Activated B cell treated with CpG ODN at 0.5 μM for 24 hours (primary cell): ENCODE measurements at regions not wholly inside any gene's neighbourhood (a gene's known extent, or its start where the extent isn't known, plus 50 kb on each side); places are given as distances from the start of the nearest gene placed in this dataset.

Experiments used
- ATAC-seq: fragments of 200-7000 bp; cut with Tn5 transposase; one replicate; pipeline ENCODE4 v1.10.0; 2021; ENCODE audit warnings: low read depth, mild to moderate bottlenecking, moderate library complexity
- CTCF ChIA-PET: fragments of 350-600 bp; sonication (Branson Sonifier 250); formaldehyde crosslinking; loops from one replicate; lab custom pipeline; 2021; ENCODE audit warnings: antibody characterized with exemption; lab: Charles Lee
- POLR2A ChIA-PET: fragments of 350-600 bp; sonication (Branson Sonifier 250); formaldehyde crosslinking; loops from one replicate; lab custom pipeline; 2021; ENCODE audit warnings: antibody characterized with exemption; lab: Charles Lee
- DNase-seq: peaks from one replicate; pipeline ENCODE4 v3.0.0; 2022
- H3K27ac Mint-ChIP-seq: one replicate; pipeline ENCODE4 v1.8.0; 2020; ENCODE audit warnings: mixed read lengths
- H3K27me3 Mint-ChIP-seq: one replicate; pipeline ENCODE4 v1.8.0; 2021; ENCODE audit warnings: mixed read lengths
- H3K36me3 Mint-ChIP-seq: one replicate; pipeline ENCODE4 v1.8.0; 2021; ENCODE audit warnings: low read depth, mixed read lengths
- H3K4me1 Mint-ChIP-seq: one replicate; pipeline ENCODE4 v1.8.0; 2021; ENCODE audit warnings: mixed read lengths
- H3K4me3 Mint-ChIP-seq: one replicate; pipeline ENCODE4 v1.8.0; 2020; ENCODE audit warnings: mild to moderate bottlenecking, mixed read lengths
- H3K9me3 Mint-ChIP-seq: one replicate; pipeline ENCODE4 v1.8.0; 2020; ENCODE audit warnings: mixed read lengths
- intact Hi-C: fragments of 100-400 bp; cut with micrococcal nuclease; formaldehyde crosslinking; loops from one replicate; pipeline ENCODE4 v1.15.1; 2024
- TF ChIP-seq, protein P1 (sequence below): fragments of 200-600 bp; IDR thresholded peaks from one replicate; pipeline ENCODE4 v1.8.0; 2022; ENCODE audit warnings: antibody characterized with exemption, mild to moderate bottlenecking

DNA sequence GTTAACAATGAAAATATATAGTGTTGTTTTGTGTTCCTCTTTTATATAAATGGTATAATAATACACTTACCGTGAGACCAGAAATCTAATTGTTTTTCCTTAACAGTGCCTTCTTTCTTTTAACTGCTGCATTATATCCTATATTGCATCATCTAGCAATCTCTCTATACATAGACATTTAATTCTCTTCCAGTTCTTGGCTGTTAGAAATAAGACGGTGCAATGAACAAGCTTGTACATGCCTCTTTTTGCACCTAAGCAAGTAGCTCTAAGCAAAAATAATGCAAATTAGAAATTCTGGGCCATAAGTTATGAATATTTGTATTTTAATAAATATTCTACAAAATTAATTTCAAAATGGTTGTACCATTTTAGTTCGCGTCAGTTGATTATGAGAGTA lies 55.9 kb upstream of the AHR start:
- CTCF ChIA-PET = no interaction called here
- POLR2A ChIA-PET = no interaction called here
- Mint-ChIP-seq H3K4me1 (no peaks in the 10 kb centered on the region), H3K36me3 (no peaks in the 10 kb centered on the region), H3K27ac (no peak overlapping the region), H3K4me3 (no peak overlapping the region), H3K27me3 (no peaks in the 10 kb centered on the region), H3K9me3 (no peaks in the 10 kb centered on the region)
- TF ChIP-seq, protein P1, sequence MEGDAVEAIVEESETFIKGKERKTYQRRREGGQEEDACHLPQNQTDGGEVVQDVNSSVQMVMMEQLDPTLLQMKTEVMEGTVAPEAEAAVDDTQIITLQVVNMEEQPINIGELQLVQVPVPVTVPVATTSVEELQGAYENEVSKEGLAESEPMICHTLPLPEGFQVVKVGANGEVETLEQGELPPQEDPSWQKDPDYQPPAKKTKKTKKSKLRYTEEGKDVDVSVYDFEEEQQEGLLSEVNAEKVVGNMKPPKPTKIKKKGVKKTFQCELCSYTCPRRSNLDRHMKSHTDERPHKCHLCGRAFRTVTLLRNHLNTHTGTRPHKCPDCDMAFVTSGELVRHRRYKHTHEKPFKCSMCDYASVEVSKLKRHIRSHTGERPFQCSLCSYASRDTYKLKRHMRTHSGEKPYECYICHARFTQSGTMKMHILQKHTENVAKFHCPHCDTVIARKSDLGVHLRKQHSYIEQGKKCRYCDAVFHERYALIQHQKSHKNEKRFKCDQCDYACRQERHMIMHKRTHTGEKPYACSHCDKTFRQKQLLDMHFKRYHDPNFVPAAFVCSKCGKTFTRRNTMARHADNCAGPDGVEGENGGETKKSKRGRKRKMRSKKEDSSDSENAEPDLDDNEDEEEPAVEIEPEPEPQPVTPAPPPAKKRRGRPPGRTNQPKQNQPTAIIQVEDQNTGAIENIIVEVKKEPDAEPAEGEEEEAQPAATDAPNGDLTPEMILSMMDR = no peak
- DNase-seq = no peak
- intact Hi-C loops = no loop called here
- ATAC-seq = no peak

DNA sequence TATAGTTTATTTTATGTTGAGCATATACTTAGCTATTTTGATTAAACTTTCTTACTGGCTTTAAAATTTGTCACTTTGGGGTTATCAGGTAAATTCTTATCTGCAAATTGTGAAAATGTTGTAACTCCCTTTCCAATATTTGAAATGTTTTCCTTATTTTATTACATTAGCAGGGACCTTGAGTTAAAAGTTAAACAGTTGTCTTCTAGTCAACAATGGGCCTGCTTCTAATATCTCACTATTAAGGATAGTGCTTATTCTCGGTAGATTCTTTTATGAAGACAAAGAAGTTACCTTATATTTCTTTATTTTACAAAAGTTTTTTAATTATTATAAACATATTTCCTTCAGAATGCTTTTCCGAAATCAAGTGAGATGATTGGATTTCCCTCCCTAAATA lies 53.7 kb upstream of the AHR start:
- no peak overlapping the region for H3K4me3 Mint-ChIP-seq
- H3K27me3 Mint-ChIP-seq = no peaks in the 10 kb centered on the region
- no peak for DNase-seq
- CTCF ChIA-PET = no interaction called here
- no peak overlapping the region for H3K27ac Mint-ChIP-seq
- intact Hi-C loops = no loop called here
- no peaks in the 10 kb centered on the region for H3K4me1 Mint-ChIP-seq
- POLR2A ChIA-PET = no interaction called here
- H3K9me3 Mint-ChIP-seq = no peaks in the 10 kb centered on the region
- TF ChIP-seq, protein P1 = no peak
- no peaks in the 10 kb centered on the region for H3K36me3 Mint-ChIP-seq
- no peak for ATAC-seq

DNA sequence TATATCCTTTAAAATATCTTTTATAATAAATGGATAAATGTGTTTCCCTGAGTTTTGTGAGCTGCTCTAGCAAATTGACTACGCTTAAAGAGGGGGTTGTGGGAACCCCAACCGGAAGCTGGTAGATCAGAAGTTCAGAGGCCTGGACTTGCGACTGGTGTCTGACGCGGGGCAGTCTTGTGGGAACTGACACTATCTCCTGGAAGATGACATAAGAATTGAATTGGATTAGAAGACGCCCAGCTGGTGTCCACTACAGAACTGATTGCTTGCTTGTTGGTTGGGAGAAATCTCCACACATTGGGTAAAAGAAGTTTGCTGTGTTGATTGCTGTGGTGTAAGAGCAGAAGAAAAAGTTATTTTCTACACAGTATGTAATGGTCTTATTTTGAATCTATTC lies 51.1 kb upstream of the AHR start:
- DNase-seq (no peak), ATAC-seq (no peak)
- Mint-ChIP-seq H3K4me3 (no peak overlapping the region), H3K4me1 (no peaks in the 10 kb centered on the region), H3K36me3 (no peaks in the 10 kb centered on the region), H3K27me3 (no peaks in the 10 kb centered on the region), H3K9me3 (no peaks in the 10 kb centered on the region), H3K27ac (no peak overlapping the region)
- intact Hi-C loops = no loop called here
- ChIA-PET CTCF (no interaction called here), POLR2A (no interaction called here)
- TF ChIP-seq, protein P1 = no peak

DNA sequence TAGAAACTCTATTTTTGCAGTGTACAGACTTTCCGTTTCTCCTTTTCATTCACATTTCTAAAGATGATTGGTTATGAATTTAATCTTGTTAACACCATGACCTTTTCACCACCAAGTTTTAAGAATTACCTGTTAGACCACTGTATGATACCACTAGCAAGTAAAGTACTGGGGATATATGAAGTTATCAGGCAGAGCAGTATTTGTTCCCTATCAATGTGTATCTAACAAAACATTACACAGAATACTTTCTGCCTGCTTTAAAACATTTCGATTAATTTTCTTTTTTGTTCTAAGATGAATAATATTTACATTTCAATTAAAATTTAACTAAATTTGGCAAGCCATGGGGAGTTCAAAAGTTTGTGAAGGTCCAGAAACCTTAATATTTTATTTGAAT lies 49.9 kb upstream of the AHR start:
- ATAC-seq (no peak), DNase-seq (no peak)
- ChIA-PET CTCF (no interaction called here), POLR2A (no interaction called here)
- no peaks in the 10 kb centered on the region for H3K9me3 Mint-ChIP-seq
- no peaks in the 10 kb centered on the region for H3K4me1 Mint-ChIP-seq
- no peaks in the 10 kb centered on the region for H3K36me3 Mint-ChIP-seq
- no peak overlapping the region for H3K4me3 Mint-ChIP-seq
- H3K27ac Mint-ChIP-seq = no peak overlapping the region
- intact Hi-C loops = no loop called here
- TF ChIP-seq, protein P1 = no peak
- H3K27me3 Mint-ChIP-seq = no peaks in the 10 kb centered on the region
